ENCODE measurements at regions not wholly inside any gene's neighbourhood (a gene's known extent, or its start where the extent isn't known, plus 50 kb on each side); places are given as distances from the start of the nearest gene placed in this dataset.

DNA sequence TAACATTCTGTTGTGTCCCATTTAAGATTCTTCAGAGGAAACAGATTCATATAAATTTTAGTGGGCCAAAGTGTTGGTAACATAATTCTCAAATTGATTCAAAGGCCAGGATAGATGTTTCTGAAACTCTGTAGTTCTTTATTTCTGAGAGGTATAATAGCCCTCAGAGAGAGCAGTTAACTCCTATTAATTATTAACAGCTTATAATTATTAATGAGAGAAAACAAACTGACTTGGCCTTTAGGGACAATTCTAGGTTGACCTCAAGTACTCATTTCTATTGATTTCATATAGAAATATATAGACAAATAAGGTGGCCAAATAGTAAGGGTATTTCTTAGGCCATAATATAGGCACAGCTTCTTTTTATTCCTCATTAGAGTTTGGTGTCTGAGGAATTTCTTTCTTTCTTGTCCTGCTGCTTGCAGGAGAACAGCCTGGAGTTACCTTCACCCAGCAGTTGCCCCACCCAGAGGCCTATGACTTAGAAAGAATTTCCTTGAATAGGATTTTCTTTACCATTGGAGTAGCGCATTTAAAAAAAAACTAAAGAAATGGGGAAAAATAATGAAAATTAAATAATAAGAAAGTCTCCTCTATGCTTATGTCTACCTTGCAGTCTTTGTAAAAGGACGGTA, 1430.1 kb upstream of the SPRY2 start:
- no peak for TF ChIP-seq POLR2A (IDR thresholded peaks at IDR 0.05)
- TF ChIP-seq, protein P1, sequence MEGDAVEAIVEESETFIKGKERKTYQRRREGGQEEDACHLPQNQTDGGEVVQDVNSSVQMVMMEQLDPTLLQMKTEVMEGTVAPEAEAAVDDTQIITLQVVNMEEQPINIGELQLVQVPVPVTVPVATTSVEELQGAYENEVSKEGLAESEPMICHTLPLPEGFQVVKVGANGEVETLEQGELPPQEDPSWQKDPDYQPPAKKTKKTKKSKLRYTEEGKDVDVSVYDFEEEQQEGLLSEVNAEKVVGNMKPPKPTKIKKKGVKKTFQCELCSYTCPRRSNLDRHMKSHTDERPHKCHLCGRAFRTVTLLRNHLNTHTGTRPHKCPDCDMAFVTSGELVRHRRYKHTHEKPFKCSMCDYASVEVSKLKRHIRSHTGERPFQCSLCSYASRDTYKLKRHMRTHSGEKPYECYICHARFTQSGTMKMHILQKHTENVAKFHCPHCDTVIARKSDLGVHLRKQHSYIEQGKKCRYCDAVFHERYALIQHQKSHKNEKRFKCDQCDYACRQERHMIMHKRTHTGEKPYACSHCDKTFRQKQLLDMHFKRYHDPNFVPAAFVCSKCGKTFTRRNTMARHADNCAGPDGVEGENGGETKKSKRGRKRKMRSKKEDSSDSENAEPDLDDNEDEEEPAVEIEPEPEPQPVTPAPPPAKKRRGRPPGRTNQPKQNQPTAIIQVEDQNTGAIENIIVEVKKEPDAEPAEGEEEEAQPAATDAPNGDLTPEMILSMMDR (IDR thresholded peaks at IDR 0.05), result no peak
- Histone ChIP-seq H3K36me3 (no peaks in the 10 kb centered on the region), H3K4me1 (no peaks in the 10 kb centered on the region), H3K9me3 (no peaks in the 10 kb centered on the region), H3K27me3 (no peaks in the 10 kb centered on the region), H3K27ac (no peak overlapping the region), H3K4me3 (replicated peaks in 1 of 3) (no peak overlapping the region)
- 88 to 92% methylated on average over 2 of the region's 2 CpGs for WGBS, 2 donors
- intact Hi-C loops (cut with DNase I), result no loop called here
- no peak for DNase-seq

DNA sequence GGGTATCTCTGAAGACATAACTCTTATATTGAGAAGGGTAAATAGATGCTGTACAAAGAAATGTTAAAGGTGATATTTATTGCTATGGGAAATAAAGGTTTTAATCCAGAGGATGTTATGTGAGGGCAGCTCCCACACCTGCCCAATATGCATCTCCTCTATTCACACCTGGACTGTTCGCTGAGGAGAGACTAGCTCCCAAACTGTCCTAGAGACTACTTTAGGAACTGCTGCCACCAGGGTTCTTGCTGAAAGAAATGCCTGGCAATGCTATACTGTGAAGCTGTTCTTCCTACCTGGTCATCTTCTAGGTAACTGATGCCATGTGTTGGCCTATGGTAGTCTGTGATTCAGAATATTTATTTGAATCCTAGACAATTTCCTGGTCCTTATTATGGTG, 1421.5 kb upstream of the SPRY2 start:
- no peaks in the 10 kb centered on the region for H3K27me3 ChIP-seq
- H3K4me3 ChIP-seq (replicated peaks in 1 of 3), result no peak overlapping the region
- no peak overlapping the region for H3K27ac ChIP-seq
- no peaks in the 10 kb centered on the region for H3K4me1 ChIP-seq
- intact Hi-C loops (cut with DNase I), result no loop called here
- TF ChIP-seq, protein P1 (IDR thresholded peaks at IDR 0.05), result no peak
- no peak for TF ChIP-seq POLR2A (IDR thresholded peaks at IDR 0.05)
- no peaks in the 10 kb centered on the region for H3K36me3 ChIP-seq
- H3K9me3 ChIP-seq, result no peaks in the 10 kb centered on the region
- DNase-seq, result no peak
- 75 to 83% methylated on average over 1 of the region's 1 CpG for whole genome bisulfite sequencing, 2 donors

GRCh38 chr13:81760316-81760715, 1419.4 kb upstream of the SPRY2 start:
- H3K9me3 ChIP-seq, result no peaks in the 10 kb centered on the region
- H3K4me1 ChIP-seq, result no peaks in the 10 kb centered on the region
- intact Hi-C loops (cut with DNase I), result no loop called here
- no peak overlapping the region for H3K4me3 ChIP-seq (replicated peaks in 1 of 3)
- no peaks in the 10 kb centered on the region for H3K27me3 ChIP-seq
- H3K27ac ChIP-seq, result no peak overlapping the region
- WGBS, 2 donors, result 83 to 91% methylated on average over 2 of the region's 2 CpGs
- no peak for DNase-seq
- H3K36me3 ChIP-seq, result no peaks in the 10 kb centered on the region
- TF ChIP-seq, protein P1 (IDR thresholded peaks at IDR 0.05), result no peak
- TF ChIP-seq POLR2A (IDR thresholded peaks at IDR 0.05), result no peak

GRCh38 chr13:81757348-81757970, 1416.5 kb upstream of the SPRY2 start:
- H3K4me3 ChIP-seq (replicated peaks in 1 of 3), result no peak overlapping the region
- no peak for DNase-seq
- no peaks in the 10 kb centered on the region for H3K9me3 ChIP-seq
- H3K36me3 ChIP-seq, result no peaks in the 10 kb centered on the region
- no peak for TF ChIP-seq POLR2A (IDR thresholded peaks at IDR 0.05)
- TF ChIP-seq, protein P1 (IDR thresholded peaks at IDR 0.05), result no peak
- H3K4me1 ChIP-seq, result no peaks in the 10 kb centered on the region
- no peaks in the 10 kb centered on the region for H3K27me3 ChIP-seq
- no peak overlapping the region for H3K27ac ChIP-seq
- intact Hi-C loops (cut with DNase I), result no loop called here

GRCh38 chr13:81745391-81745790, 1404.5 kb upstream of the SPRY2 start:
- TF ChIP-seq, protein P1 (IDR thresholded peaks at IDR 0.05), result no peak
- no peak for TF ChIP-seq POLR2A (IDR thresholded peaks at IDR 0.05)
- intact Hi-C loops (cut with DNase I), result no loop called here
- Histone ChIP-seq H3K27me3 (no peaks in the 10 kb centered on the region), H3K4me1 (no peaks in the 10 kb centered on the region), H3K9me3 (no peaks in the 10 kb centered on the region), H3K27ac (no peak overlapping the region), H3K36me3 (no peaks in the 10 kb centered on the region), H3K4me3 (replicated peaks in 1 of 3) (no peak overlapping the region)
- 65 to 80% methylated on average over 4 of the region's 4 CpGs for WGBS, 2 donors
- no peak for DNase-seq
